DOHH2 (cell line): ENCODE measurements at regions not wholly inside any gene's neighbourhood (a gene's known extent, or its start where the extent isn't known, plus 50 kb on each side); places are given as distances from the start of the nearest gene placed in this dataset.

Experiments used
- EZH2phosphoT487 ChIP-seq: fragments of 200-600 bp; sonication (generic); IDR thresholded peaks from 2 replicates; pipeline ENCODE4 v1.6.1; 2017; ENCODE audit warnings: borderline replicate concordance, mild to moderate bottlenecking, antibody characterized with exemption, low read length, moderate library complexity, mixed read lengths
- TF ChIP-seq, protein P1 (sequence below): fragments of 200-600 bp; sonication (generic); IDR thresholded peaks from one replicate; pipeline ENCODE4 v1.5.1; 2014; ENCODE audit warnings: antibody characterized with exemption, mild to moderate bottlenecking, low read depth, low read length; ENCODE audit not compliant: poor library complexity, severe bottlenecking

- TF ChIP-seq, protein P1, sequence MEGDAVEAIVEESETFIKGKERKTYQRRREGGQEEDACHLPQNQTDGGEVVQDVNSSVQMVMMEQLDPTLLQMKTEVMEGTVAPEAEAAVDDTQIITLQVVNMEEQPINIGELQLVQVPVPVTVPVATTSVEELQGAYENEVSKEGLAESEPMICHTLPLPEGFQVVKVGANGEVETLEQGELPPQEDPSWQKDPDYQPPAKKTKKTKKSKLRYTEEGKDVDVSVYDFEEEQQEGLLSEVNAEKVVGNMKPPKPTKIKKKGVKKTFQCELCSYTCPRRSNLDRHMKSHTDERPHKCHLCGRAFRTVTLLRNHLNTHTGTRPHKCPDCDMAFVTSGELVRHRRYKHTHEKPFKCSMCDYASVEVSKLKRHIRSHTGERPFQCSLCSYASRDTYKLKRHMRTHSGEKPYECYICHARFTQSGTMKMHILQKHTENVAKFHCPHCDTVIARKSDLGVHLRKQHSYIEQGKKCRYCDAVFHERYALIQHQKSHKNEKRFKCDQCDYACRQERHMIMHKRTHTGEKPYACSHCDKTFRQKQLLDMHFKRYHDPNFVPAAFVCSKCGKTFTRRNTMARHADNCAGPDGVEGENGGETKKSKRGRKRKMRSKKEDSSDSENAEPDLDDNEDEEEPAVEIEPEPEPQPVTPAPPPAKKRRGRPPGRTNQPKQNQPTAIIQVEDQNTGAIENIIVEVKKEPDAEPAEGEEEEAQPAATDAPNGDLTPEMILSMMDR = no peak
- TF ChIP-seq EZH2phosphoT487 = no peak
These were observed 85.2 kb downstream of the PLEKHG1 start for GRCh38 chr6:150684714-150685459.
